Pulmonary artery endothelial cell (primary cell): ENCODE measurements at regions not wholly inside any gene's neighbourhood (a gene's known extent, or its start where the extent isn't known, plus 50 kb on each side); places are given as distances from the start of the nearest gene placed in this dataset.

Source experiments
- DNase-seq: peaks from one replicate; pipeline ENCODE4 v3.0.0-alpha.2; 2011; ENCODE audit warnings: low read depth, low spot score

GRCh38 chr3:194279701-194280360 is 71.3 kb downstream of the CPN2 start:
- DNase-seq, result no peak

DNA sequence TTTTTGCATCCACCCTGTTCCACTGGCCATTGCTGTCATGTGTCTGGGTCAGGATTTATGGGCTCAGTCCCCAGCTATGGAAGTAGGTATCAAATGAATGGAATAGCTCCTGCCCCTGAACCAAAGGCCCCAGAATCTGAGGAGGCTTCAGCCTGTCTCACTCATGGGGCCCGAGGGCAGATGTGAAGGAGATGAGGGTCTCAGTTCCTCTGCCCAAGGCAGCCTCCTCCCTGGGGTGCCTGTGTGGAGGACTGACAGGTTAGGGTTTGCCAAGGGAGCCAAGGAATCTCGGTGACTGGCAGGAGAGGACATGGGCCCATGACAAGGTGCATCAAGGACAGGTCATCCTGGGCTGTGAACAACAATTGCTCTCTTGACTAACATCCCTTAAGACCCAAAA is 70.4 kb downstream of the CPN2 start:
- no peak for DNase-seq

GRCh38 chr3:194281306-194281705 is 69.8 kb downstream of the CPN2 start:
- DNase-seq, result no peak

GRCh38 chr3:194281766-194282165 is 69.4 kb downstream of the CPN2 start:
- no peak for DNase-seq

DNA sequence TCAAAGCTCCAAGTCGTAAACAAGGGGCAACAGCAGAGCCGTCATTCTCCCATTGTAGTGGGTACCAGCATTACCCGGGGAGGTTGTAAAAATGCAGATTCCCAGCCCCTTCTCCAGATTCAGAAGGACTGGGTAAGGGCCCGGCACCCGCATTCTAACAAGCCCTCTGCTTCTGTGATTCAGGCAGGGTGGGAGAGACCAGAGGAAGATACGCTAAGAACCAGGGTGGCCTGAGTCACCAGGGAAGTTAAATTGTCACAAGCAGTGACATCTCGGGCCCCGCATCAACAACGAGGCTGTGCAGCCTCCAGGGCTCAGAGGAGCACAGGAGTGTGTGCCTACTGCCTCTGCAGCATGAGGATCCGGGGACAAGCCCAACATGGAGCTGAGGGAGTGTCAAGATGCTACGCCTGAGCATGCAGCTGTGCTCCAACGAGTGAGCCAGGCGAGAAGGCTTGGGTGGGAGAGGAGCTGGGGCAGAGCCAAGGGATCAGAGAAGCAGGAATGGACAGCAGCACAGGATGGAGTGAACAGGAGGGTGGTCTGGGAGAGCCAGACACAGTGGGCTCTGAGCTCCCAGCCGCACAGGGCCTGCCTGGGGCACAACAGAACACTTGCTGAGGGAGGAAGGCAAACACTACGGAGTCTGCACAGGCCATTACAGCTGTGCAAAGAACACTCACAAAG is 68.5 kb downstream of the CPN2 start:
- no peak for DNase-seq

- DNase-seq, result no peak
Observed at GRCh38 chr3:194283221-194284006, 67.7 kb downstream of the CPN2 start.

- no peak for DNase-seq
Observed at GRCh38 chr3:194284351-194284750, 66.8 kb downstream of the CPN2 start.

- DNase-seq, result no peak
Observed at GRCh38 chr3:194285024-194285849, 65.9 kb downstream of the CPN2 start.

DNA sequence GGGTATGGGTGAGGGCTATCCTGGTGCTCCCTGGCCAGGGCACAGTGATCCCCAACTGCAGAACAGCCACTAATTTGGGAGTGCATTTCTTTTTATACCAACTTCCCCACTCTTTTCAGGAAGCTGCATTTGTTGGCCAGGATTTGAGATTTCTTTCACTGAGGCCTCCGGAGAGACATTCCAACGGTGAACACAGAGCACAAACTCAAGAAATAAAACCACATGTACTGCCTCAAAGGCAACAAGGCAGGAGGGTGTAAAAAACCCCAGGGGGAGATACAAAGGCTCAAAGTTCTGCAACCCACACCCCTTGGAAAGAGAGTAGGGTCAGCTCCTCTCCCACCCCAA is 65.3 kb downstream of the CPN2 start:
- DNase-seq, result no peak

DNA sequence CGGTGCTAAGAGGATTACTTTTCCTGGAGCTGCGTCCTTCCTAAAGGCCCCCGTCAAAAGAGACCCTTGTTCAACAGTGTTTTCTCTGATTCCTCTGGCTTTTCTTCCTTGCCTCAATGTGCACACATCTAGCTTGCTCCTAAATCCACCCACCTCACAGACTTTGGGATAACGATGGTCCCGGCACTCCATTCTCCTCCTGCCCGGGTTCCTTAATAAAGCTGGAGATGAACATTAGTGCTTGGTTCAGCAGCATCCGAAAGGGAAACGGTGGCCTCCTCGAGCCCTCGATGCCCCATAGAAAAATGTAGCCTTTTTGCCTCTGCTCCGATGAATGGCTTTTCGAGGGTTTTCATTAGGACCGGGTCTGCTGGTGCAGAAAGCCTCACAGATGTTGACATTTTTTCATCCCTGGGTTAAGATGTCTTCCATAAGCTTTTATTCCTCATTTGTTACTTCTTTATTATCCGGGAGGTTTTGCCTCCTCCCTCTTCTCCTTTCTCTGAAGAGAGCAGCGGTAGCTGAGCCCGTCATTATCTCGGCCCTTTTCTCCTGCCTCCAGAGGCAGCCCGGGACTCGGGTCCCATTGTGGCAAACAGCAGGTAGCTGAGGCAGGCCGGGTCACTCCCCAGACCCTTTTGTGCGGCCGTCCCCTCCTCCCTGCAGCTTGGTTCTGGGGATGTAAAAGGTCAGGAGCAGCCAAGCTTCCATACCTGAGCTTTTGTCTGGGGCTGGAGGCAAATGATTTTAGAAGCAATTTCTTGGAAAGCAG is 64.6 kb downstream of the CPN2 start:
- no peak for DNase-seq

DNA sequence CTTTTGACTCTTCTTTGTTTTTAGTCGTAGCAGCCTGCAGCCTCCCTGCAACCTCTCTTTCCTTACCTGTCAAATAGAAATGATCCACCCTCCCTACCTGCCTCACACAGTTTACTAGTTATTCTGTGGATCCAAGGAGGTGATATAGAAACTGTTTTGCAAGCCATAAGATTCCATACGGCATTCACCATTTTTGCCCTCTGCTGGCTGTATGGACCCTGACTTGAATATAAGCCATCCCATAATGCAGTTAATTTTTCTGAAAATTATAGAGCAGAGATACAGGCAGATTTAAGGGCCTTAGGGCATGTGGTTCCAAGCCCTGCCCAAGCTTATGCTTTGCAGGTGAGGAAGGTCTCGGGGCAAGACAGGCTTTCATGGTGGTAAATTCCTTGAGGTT is 63.8 kb downstream of the CPN2 start:
- no peak for DNase-seq

DNA sequence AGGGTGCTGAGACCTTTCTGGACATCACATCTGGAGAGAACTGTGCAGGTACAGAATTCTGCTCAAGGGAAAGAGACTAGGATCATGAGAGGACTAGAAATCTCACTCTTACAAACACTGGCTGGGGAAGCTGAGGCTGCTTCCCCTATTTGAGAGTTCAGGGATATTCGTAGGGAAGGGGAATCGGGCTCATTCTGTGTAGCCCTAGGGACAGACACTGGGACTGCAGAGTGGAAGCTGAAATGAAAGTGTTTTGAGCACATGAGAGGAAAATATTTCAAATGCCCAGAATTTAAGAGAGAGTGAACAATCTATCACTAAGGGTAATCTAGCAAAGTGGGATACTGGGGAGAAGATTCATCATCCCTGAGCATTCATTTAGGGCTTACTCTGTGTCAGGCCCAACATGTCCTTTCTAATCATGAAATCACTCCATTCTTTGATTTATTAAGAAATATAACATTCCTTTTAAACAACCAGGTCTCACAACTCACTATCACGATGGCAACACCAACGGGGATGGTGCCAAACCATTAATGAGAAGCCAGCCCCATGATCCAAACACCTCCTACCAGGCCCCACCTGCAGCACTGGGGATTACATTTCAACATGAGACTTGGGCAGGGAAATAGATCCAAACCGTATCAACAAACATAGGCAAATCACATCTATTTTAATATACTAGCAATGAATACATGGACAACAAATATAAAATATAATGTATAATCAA is 63.0 kb downstream of the CPN2 start:
- no peak for DNase-seq
